ENCODE measurements at regions not wholly inside any gene's neighbourhood (a gene's known extent, or its start where the extent isn't known, plus 50 kb on each side); places are given as distances from the start of the nearest gene placed in this dataset.

- Histone ChIP-seq H3K4me2 (ENCODE audit: low read depth, low read length) (no peak overlapping the region), H4K20me1 (ENCODE audit: insufficient read depth, low read length) (no peaks in the 10 kb centered on the region), H2AFZ (ENCODE audit: low read length) (no peak overlapping the region), H3K79me2 (ENCODE audit: low read length) (no peaks in the 10 kb centered on the region), H3K9me2 (replicated peaks; ENCODE audit: insufficient read depth, low read length) (no peaks in the 10 kb centered on the region), H3K36me3 (replicated peaks; ENCODE audit: insufficient read depth, low read length) (no peaks in the 10 kb centered on the region), H3K9me3 (replicated peaks; ENCODE audit: insufficient read depth, low read length) (no peaks in the 10 kb centered on the region), H3K27me3 (replicated peaks; ENCODE audit: insufficient read depth, low read length) (no peaks in the 10 kb centered on the region), H3F3A (ENCODE audit: insufficient read depth, low read length) (no peaks in the 10 kb centered on the region), H3K4me3 (ENCODE audit: low read length) (no peak overlapping the region), H3K9ac (ENCODE audit: low read length) (no peak overlapping the region), H3K4me1 (ENCODE audit: low read length) (no peaks in the 10 kb centered on the region), H3K27ac (ENCODE audit: low read length) (no peak overlapping the region)
- no peak for DNase-seq
- TF ChIP-seq EZH2phosphoT487 (IDR thresholded peaks at IDR 0.05; ENCODE audit: low read length) (no peak), EZH2 (optimal IDR thresholded peaks at IDR 0.05; ENCODE audit: low read depth, low read length) (no peak), CTCF (IDR thresholded peaks at IDR 0.05; ENCODE audit: low read length) (no peak)
Measured at GRCh38 chr2:200138391-200139124, 167.9 kb upstream of the SPATS2L start.

- H3K79me2 ChIP-seq (ENCODE audit: low read length) = no peaks in the 10 kb centered on the region
- no peaks in the 10 kb centered on the region for H3K9me2 ChIP-seq (replicated peaks; ENCODE audit: insufficient read depth, low read length)
- H3K4me1 ChIP-seq (ENCODE audit: low read length) = no peaks in the 10 kb centered on the region
- H3F3A ChIP-seq (ENCODE audit: insufficient read depth, low read length) = no peaks in the 10 kb centered on the region
- no peak for TF ChIP-seq CTCF (IDR thresholded peaks at IDR 0.05; ENCODE audit: low read length)
- TF ChIP-seq EZH2 (optimal IDR thresholded peaks at IDR 0.05; ENCODE audit: low read depth, low read length) = no peak
- no peak for TF ChIP-seq EZH2phosphoT487 (IDR thresholded peaks at IDR 0.05; ENCODE audit: low read length)
- no peak overlapping the region for H3K9ac ChIP-seq (ENCODE audit: low read length)
- no peak overlapping the region for H3K4me2 ChIP-seq (ENCODE audit: low read depth, low read length)
- H2AFZ ChIP-seq (ENCODE audit: low read length) = no peak overlapping the region
- H3K27me3 ChIP-seq (replicated peaks; ENCODE audit: insufficient read depth, low read length) = no peaks in the 10 kb centered on the region
- H3K4me3 ChIP-seq (ENCODE audit: low read length) = no peak overlapping the region
- no peaks in the 10 kb centered on the region for H3K36me3 ChIP-seq (replicated peaks; ENCODE audit: insufficient read depth, low read length)
- H4K20me1 ChIP-seq (ENCODE audit: insufficient read depth, low read length) = no peaks in the 10 kb centered on the region
- H3K27ac ChIP-seq (ENCODE audit: low read length) = no peak overlapping the region
- no peak for DNase-seq
- no peaks in the 10 kb centered on the region for H3K9me3 ChIP-seq (replicated peaks; ENCODE audit: insufficient read depth, low read length)
Measured at GRCh38 chr2:200144571-200144970, 161.9 kb upstream of the SPATS2L start.

- H3K27me3 ChIP-seq (replicated peaks; ENCODE audit: insufficient read depth, low read length) = no peaks in the 10 kb centered on the region
- no peaks in the 10 kb centered on the region for H3K9me3 ChIP-seq (replicated peaks; ENCODE audit: insufficient read depth, low read length)
- no peaks in the 10 kb centered on the region for H3K4me1 ChIP-seq (ENCODE audit: low read length)
- H3F3A ChIP-seq (ENCODE audit: insufficient read depth, low read length) = no peaks in the 10 kb centered on the region
- TF ChIP-seq EZH2 (optimal IDR thresholded peaks at IDR 0.05; ENCODE audit: low read depth, low read length) = no peak
- no peak for TF ChIP-seq EZH2phosphoT487 (IDR thresholded peaks at IDR 0.05; ENCODE audit: low read length)
- no peak for TF ChIP-seq CTCF (IDR thresholded peaks at IDR 0.05; ENCODE audit: low read length)
- H3K79me2 ChIP-seq (ENCODE audit: low read length) = no peaks in the 10 kb centered on the region
- no peak for DNase-seq
- H3K9me2 ChIP-seq (replicated peaks; ENCODE audit: insufficient read depth, low read length) = no peaks in the 10 kb centered on the region
- H4K20me1 ChIP-seq (ENCODE audit: insufficient read depth, low read length) = no peaks in the 10 kb centered on the region
- H3K36me3 ChIP-seq (replicated peaks; ENCODE audit: insufficient read depth, low read length) = no peaks in the 10 kb centered on the region
- H3K4me3 ChIP-seq (ENCODE audit: low read length) = no peak overlapping the region
- no peak overlapping the region for H3K9ac ChIP-seq (ENCODE audit: low read length)
- H2AFZ ChIP-seq (ENCODE audit: low read length) = no peak overlapping the region
- no peak overlapping the region for H3K27ac ChIP-seq (ENCODE audit: low read length)
- no peak overlapping the region for H3K4me2 ChIP-seq (ENCODE audit: low read depth, low read length)
Measured at GRCh38 chr2:200146501-200146900, 160.0 kb upstream of the SPATS2L start.
